ENCODE measurements at regions not wholly inside any gene's neighbourhood (a gene's known extent, or its start where the extent isn't known, plus 50 kb on each side); places are given as distances from the start of the nearest gene placed in this dataset.

DNA sequence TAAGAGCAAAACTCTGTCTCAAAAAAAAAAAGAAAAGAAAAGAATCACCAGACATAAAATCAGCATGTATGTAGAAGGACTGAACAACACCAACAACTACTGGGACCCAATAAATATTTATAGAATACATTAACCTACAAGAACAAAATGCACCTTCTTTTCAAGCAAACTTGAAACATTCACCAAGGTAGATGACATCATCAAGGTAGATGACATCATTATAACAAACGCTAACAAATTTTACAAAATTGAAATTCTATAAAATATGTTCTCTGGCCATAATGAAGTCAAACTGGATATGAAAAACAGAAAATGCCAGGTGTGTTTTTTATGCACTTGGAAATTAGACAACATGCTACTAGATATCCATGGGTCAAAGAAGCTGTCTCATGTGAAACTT, 220.2 kb upstream of the SNX7 start:
- TF ChIP-seq, protein P1, sequence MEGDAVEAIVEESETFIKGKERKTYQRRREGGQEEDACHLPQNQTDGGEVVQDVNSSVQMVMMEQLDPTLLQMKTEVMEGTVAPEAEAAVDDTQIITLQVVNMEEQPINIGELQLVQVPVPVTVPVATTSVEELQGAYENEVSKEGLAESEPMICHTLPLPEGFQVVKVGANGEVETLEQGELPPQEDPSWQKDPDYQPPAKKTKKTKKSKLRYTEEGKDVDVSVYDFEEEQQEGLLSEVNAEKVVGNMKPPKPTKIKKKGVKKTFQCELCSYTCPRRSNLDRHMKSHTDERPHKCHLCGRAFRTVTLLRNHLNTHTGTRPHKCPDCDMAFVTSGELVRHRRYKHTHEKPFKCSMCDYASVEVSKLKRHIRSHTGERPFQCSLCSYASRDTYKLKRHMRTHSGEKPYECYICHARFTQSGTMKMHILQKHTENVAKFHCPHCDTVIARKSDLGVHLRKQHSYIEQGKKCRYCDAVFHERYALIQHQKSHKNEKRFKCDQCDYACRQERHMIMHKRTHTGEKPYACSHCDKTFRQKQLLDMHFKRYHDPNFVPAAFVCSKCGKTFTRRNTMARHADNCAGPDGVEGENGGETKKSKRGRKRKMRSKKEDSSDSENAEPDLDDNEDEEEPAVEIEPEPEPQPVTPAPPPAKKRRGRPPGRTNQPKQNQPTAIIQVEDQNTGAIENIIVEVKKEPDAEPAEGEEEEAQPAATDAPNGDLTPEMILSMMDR (IDR thresholded peaks at IDR 0.05) = no peak
- no peak for TF ChIP-seq POLR2A (IDR thresholded peaks at IDR 0.05)

Data from adrenal gland (tissue), 5 donors.